CD4-positive, CD25-positive, alpha-beta regulatory T cell (primary cell): ENCODE measurements at regions not wholly inside any gene's neighbourhood (a gene's known extent, or its start where the extent isn't known, plus 50 kb on each side); places are given as distances from the start of the nearest gene placed in this dataset.

Experiments
- ATAC-seq, 2 donors: fragments of 150-1000 bp; cut with Tn5 transposase; one replicate each; pipeline ENCODE4 v1.10.0; 2021; ENCODE audit warnings: low read depth in 2 of 2, moderate number of reproducible peaks in 2 of 2, moderate library complexity in 1 of 2
- DNase-seq, 3 donors: peaks; one replicate each; pipeline versions ENCODE4 v3.0.0 to v3.0.0-alpha.2; 2012 to 2022; ENCODE audit warnings: mixed read lengths in 1 of 3
- H3K27ac ChIP-seq: one replicate; pipeline ENCODE4 v1.7.0; 2013; ENCODE audit warnings: mild to moderate bottlenecking, low read length; ENCODE audit not compliant: insufficient read depth, poor library complexity, severe bottlenecking
- H3K27me3 ChIP-seq: one replicate; pipeline ENCODE4 v1.7.0; 2013; ENCODE audit warnings: low read length; ENCODE audit not compliant: control insufficient read depth, insufficient read depth
- H3K36me3 ChIP-seq: one replicate; pipeline ENCODE4 v1.7.0; 2013; ENCODE audit warnings: mild to moderate bottlenecking, low read length, moderate library complexity; ENCODE audit not compliant: control insufficient read depth, insufficient read depth
- H3K4me1 ChIP-seq: 2 replicates; pipeline ENCODE4 v1.7.0; 2013; ENCODE audit warnings: mild to moderate bottlenecking, low read length; ENCODE audit not compliant: insufficient read depth, control insufficient read depth, poor library complexity, severe bottlenecking
- H3K4me3 ChIP-seq: one replicate; pipeline ENCODE4 v1.7.0; 2013; ENCODE audit warnings: low read depth, mild to moderate bottlenecking, low read length, moderate library complexity
- H3K9me3 ChIP-seq, 2 experiments: 1 replicate in 1 of 2; 2 replicates in 1 of 2; pipeline ENCODE4 v1.7.0; 2013; ENCODE audit warnings: low read length in 2 of 2, mild to moderate bottlenecking in 1 of 2, moderate library complexity in 1 of 2; ENCODE audit not compliant: control insufficient read depth in 2 of 2
- H3K27ac Mint-ChIP-seq, 3 donors: one replicate each; pipeline ENCODE4 v1.8.0; 2020 to 2022; ENCODE audit warnings: mild to moderate bottlenecking in 3 of 3, mixed read lengths in 3 of 3, moderate library complexity in 2 of 3
- H3K27me3 Mint-ChIP-seq: one replicate; pipeline ENCODE4 v1.8.0; 2022; ENCODE audit warnings: mild to moderate bottlenecking, mixed read lengths
- H3K36me3 Mint-ChIP-seq: one replicate; pipeline ENCODE4 v1.8.0; 2020; ENCODE audit warnings: mixed read lengths
- H3K4me1 Mint-ChIP-seq, 4 donors: one replicate each; pipeline ENCODE4 v1.8.0; 2020 to 2022; ENCODE audit warnings: mixed read lengths in 4 of 4, mild to moderate bottlenecking in 1 of 4
- H3K4me3 Mint-ChIP-seq, 4 donors: one replicate each; pipeline ENCODE4 v1.8.0; 2020 to 2022; ENCODE audit warnings: mild to moderate bottlenecking in 4 of 4, mixed read lengths in 4 of 4, moderate library complexity in 3 of 4
- H3K9me3 Mint-ChIP-seq, 7 donors: one replicate each; pipeline ENCODE4 v1.8.0; 2020 to 2022; ENCODE audit warnings: mixed read lengths in 7 of 7, mild to moderate bottlenecking in 3 of 7, moderate library complexity in 2 of 7

DNA sequence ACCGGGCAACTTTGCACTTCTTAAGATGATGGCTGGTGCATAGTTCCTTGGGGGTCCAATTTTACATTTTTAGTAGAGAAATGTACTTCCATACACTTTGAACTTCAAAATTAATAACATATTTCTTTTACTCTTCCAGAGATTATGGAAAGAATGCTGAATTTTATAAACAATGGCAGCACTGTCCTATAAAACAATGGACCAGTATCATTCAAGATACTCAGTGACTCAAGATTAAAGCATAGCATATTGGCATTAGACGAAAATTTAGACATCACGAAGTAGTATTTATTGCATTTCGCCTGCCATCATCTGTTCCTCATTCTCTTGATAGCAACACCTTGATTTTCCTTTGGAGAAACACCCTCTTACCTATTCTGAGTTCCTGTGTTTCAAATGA lies 118.3 kb upstream of the ATF7IP start:
- peaks cover 5% of the 10 kb centered on the region for H3K36me3 Mint-ChIP-seq
- H3K9me3 Mint-ChIP-seq = peaks cover 0 to 11% (median 3%) of the 10 kb centered on the region in 7 donors
- no peaks in the 10 kb centered on the region for H3K36me3 ChIP-seq
- peak overlapping the region in 1 of 4 donors; percentile 10 for H3K4me3 Mint-ChIP-seq
- H3K4me1 Mint-ChIP-seq = peaks cover 0 to 2% (median 0%) of the 10 kb centered on the region in 4 donors
- DNase-seq (no peak), ATAC-seq (no peak)
- H3K27me3 ChIP-seq = no peaks in the 10 kb centered on the region
- H3K27ac ChIP-seq = no peak overlapping the region
- H3K27ac Mint-ChIP-seq = no peak overlapping the region
- no peaks in the 10 kb centered on the region for H3K4me1 ChIP-seq
- H3K27me3 Mint-ChIP-seq = no peaks in the 10 kb centered on the region
- no peak overlapping the region for H3K4me3 ChIP-seq
- H3K9me3 ChIP-seq = peaks cover 5 to 14% of the 10 kb centered on the region in 2 experiments

DNA sequence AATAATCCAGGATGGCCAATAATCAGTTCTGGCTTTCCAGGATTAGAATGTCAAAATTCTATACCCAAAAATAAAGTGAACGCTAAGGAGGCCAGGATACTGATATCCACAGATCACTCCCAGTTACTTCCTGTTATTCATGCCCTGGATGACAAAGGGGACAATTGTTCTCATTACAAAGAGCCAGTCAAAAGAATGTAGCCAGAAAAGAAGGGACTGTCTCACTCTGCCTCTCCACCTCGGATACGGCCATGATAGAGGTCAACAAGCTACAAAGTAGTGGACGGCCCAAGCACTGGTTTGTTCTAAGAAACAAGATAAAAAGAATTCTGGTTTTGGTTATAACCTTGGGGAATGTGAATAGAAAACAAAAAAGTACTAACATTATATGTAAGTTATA lies 116.1 kb upstream of the ATF7IP start:
- Mint-ChIP-seq H3K36me3 (no peaks in the 10 kb centered on the region), H3K4me1 (peaks cover 0 to under 1% (median 0%) of the 10 kb centered on the region in 4 donors), H3K27me3 (no peaks in the 10 kb centered on the region), H3K4me3 (no peak overlapping the region), H3K9me3 (peaks cover 0 to 5% (median 2%) of the 10 kb centered on the region in 7 donors), H3K27ac (no peak overlapping the region)
- Histone ChIP-seq H3K4me1 (no peaks in the 10 kb centered on the region), H3K36me3 (no peaks in the 10 kb centered on the region), H3K27ac (no peak overlapping the region), H3K4me3 (no peak overlapping the region), H3K9me3 (no peaks in the 10 kb centered on the region), H3K27me3 (no peaks in the 10 kb centered on the region)
- DNase-seq (no peak), ATAC-seq (no peak)

DNA sequence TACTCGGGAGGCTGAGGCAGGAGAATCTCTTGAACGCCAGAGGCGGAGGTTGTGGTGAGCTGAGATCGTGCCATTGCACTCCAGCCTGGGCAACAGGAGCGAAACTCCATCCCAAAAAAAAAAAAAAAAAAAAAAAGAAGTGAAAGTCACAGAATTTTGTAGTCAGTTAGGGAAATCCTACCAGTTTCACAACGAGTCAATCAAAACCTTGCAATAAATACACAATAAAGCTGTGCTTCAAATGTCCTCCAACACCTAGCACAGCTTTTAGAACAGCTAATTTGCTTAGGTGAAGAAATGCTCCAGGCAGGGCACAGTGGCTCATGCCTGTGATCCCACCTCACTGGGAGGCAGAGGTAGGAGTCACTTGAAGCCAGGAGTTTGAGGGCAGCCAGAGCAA lies 112.8 kb upstream of the ATF7IP start:
- DNase-seq = no peak
- Mint-ChIP-seq H3K4me3 (no peak overlapping the region), H3K27ac (no peak overlapping the region), H3K4me1 (peaks cover 16 to 32% (median 28%) of the 10 kb centered on the region in 4 donors), H3K9me3 (peaks cover 0 to 1% (median 0%) of the 10 kb centered on the region in 7 donors), H3K36me3 (no peaks in the 10 kb centered on the region), H3K27me3 (no peaks in the 10 kb centered on the region)
- Histone ChIP-seq H3K4me1 (peaks cover 26% of the 10 kb centered on the region), H3K36me3 (no peaks in the 10 kb centered on the region), H3K27ac (no peak overlapping the region), H3K9me3 (no peaks in the 10 kb centered on the region), H3K27me3 (no peaks in the 10 kb centered on the region), H3K4me3 (no peak overlapping the region)
- no peak for ATAC-seq

DNA sequence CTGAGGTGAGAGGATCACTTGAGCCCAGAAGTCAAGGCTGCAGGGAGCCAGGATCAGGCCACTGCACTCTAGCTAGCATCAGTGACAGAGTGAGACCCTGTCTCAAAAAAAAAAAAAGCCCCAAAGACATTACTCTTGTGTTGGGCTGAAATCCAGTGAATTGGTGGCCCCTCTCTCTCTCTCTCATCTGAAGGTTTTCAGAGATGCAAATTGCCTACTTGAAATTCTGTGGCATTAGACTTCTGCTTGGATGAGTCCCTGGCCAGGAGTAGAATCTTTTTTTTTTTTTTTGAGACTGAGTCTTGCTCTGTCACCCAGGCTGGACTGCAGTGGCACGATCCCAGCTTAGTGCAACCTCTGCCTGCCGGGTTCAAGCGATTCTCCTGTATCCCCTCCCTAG lies 112.0 kb upstream of the ATF7IP start:
- no peaks in the 10 kb centered on the region for H3K27me3 ChIP-seq
- H3K4me3 ChIP-seq = no peak overlapping the region
- peaks cover 0 to 7% (median 0%) of the 10 kb centered on the region in 7 donors for H3K9me3 Mint-ChIP-seq
- DNase-seq = no peak
- H3K36me3 ChIP-seq = no peaks in the 10 kb centered on the region
- no peak overlapping the region for H3K27ac ChIP-seq
- no peak for ATAC-seq
- no peaks in the 10 kb centered on the region for H3K9me3 ChIP-seq
- peaks cover 16 to 40% (median 36%) of the 10 kb centered on the region in 4 donors for H3K4me1 Mint-ChIP-seq
- no peak overlapping the region for H3K27ac Mint-ChIP-seq
- H3K36me3 Mint-ChIP-seq = no peaks in the 10 kb centered on the region
- peaks cover 34% of the 10 kb centered on the region for H3K4me1 ChIP-seq
- H3K27me3 Mint-ChIP-seq = no peaks in the 10 kb centered on the region
- no peak overlapping the region for H3K4me3 Mint-ChIP-seq

DNA sequence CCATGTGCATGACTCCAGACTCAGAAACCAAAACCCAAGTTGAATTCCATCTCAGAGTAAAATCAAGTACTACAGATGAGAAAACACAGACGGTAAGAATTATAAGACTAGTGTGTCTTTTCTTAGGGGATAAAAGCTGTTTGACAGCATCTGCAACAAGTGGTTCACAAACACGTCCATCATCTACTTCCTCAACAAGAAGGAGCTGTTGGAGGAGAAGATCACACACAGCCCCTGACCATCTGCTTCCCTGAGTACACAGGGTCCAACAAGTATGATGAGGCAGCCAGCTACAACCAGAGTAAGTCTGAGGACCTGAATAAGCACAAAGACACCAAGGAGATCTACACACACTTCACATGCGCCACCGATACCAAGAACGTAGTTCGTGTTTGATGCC lies 110.7 kb upstream of the ATF7IP start:
- Mint-ChIP-seq H3K27ac (peak overlapping the region; percentile 94 to 98 (median 94)), H3K36me3 (no peaks in the 10 kb centered on the region), H3K4me1 (peaks cover 16 to 50% (median 39%) of the 10 kb centered on the region in 4 donors), H3K4me3 (no peak overlapping the region), H3K27me3 (no peaks in the 10 kb centered on the region), H3K9me3 (peaks cover 0 to 10% (median 0%) of the 10 kb centered on the region in 7 donors)
- H3K4me1 ChIP-seq = peaks cover 34% of the 10 kb centered on the region
- H3K36me3 ChIP-seq = no peaks in the 10 kb centered on the region
- H3K4me3 ChIP-seq = no peak overlapping the region
- H3K27me3 ChIP-seq = no peaks in the 10 kb centered on the region
- H3K9me3 ChIP-seq = no peaks in the 10 kb centered on the region
- DNase-seq (no peak), ATAC-seq (no peak)
- H3K27ac ChIP-seq = no peak overlapping the region

DNA sequence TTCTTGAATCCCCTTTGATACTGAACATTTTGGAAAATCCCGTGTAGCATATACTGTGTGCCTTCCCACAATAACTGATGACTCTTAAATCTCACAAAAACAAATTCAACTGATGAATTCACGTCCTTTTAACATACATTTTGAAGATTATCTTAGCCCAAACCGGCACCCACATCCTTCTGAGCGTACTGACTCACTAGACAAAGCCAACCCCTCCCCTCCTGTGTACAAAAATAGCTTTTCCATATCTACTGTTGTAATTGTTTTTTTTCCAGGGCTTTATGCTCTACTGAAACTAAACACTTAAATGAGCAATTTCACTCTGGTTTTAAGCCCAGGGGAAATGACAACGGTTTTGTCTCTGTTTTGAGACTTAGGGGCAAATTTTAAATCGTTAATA lies 109.4 kb upstream of the ATF7IP start:
- peak; percentile 63 to 67 for ATAC-seq
- Histone ChIP-seq H3K9me3 (no peaks in the 10 kb centered on the region), H3K27ac (peak overlapping the region; percentile 88), H3K4me1 (peaks cover 34% of the 10 kb centered on the region), H3K27me3 (no peaks in the 10 kb centered on the region), H3K36me3 (no peaks in the 10 kb centered on the region), H3K4me3 (peak overlapping the region; percentile 51)
- H3K27ac Mint-ChIP-seq = peak overlapping the region; percentile 94 to 99 (median 98)
- H3K4me1 Mint-ChIP-seq = peaks cover 16 to 60% (median 39%) of the 10 kb centered on the region in 4 donors
- peaks cover 0 to 10% (median 0%) of the 10 kb centered on the region in 7 donors for H3K9me3 Mint-ChIP-seq
- no peaks in the 10 kb centered on the region for H3K27me3 Mint-ChIP-seq
- no peaks in the 10 kb centered on the region for H3K36me3 Mint-ChIP-seq
- H3K4me3 Mint-ChIP-seq = peak overlapping the region; percentile 76 to 90 (median 82)
- peak; percentile 22 to 84 (median 59) for DNase-seq

DNA sequence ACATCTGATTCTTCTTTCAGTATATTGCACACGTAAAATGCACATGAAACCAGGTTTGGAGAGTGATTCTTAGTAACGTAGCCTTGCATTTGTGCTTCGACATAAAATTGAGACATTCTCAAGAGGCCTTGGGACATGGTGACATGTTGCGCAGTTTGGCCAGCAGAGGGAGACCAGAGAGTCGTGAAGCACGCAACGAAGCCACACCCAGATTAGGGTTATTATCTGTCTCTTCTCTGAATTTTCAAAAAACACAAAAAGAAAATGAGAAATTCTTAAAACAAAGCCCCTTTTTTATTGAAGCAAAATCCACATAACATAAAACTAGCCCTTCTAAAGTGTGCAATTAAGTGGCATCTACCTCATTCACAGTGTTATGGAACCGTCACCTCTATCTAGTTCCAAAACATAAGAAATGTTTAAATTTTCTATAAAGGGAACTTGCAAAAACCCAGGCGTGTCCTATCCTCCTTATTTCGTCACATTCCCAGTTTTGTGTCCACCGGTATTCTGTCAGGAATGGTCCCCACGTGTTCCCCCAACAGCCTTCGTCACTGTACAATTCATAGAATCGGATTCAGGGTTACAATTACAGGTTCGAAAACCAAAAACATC lies 108.8 kb upstream of the ATF7IP start:
- Histone ChIP-seq H3K27me3 (no peaks in the 10 kb centered on the region), H3K4me3 (peak overlapping the region; percentile 51), H3K36me3 (no peaks in the 10 kb centered on the region), H3K27ac (peak overlapping the region; percentile 88), H3K4me1 (peaks cover 34% of the 10 kb centered on the region), H3K9me3 (no peaks in the 10 kb centered on the region)
- H3K27ac Mint-ChIP-seq = peak overlapping the region; percentile 94 to 99 (median 98)
- peaks cover 0 to 10% (median 0%) of the 10 kb centered on the region in 7 donors for H3K9me3 Mint-ChIP-seq
- peak; percentile 78 to 79 for ATAC-seq
- H3K27me3 Mint-ChIP-seq = no peaks in the 10 kb centered on the region
- H3K4me3 Mint-ChIP-seq = peak overlapping the region; percentile 76 to 90 (median 82)
- no peaks in the 10 kb centered on the region for H3K36me3 Mint-ChIP-seq
- peaks cover 16 to 63% (median 39%) of the 10 kb centered on the region in 4 donors for H3K4me1 Mint-ChIP-seq
- DNase-seq = peak; percentile 62 to 93 (median 80)

DNA sequence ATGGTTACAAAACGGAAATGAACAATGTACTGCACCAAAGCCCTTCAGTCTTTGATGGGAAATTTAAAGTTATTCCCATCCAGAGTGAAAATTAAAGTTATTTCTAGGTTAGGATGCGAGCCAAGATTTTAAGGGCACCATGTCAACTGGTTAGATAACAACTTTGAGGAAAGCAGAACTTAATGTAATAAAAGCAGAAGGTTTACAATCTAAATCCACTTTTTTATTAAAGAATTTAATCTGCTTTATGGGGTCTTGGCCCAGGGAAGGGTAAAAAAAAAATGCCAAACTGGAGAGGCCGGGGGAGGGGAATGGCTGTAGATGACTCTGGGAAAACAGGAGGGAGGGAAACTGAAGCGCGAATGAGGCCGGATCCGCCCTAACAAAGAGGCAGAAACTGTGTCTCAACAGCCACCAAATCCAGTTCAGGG lies 108.2 kb upstream of the ATF7IP start:
- H3K4me3 ChIP-seq = peak overlapping the region; percentile 51
- peaks cover 34% of the 10 kb centered on the region for H3K4me1 ChIP-seq
- DNase-seq (no peak), ATAC-seq (no peak)
- no peaks in the 10 kb centered on the region for H3K36me3 ChIP-seq
- H3K27ac ChIP-seq = peak overlapping the region; percentile 88
- H3K27ac Mint-ChIP-seq = peak overlapping the region; percentile 94 to 99 (median 98)
- H3K4me3 Mint-ChIP-seq = peak overlapping the region; percentile 76 to 90 (median 82)
- H3K4me1 Mint-ChIP-seq = peaks cover 16 to 65% (median 42%) of the 10 kb centered on the region in 4 donors
- no peaks in the 10 kb centered on the region for H3K9me3 ChIP-seq
- H3K36me3 Mint-ChIP-seq = no peaks in the 10 kb centered on the region
- peaks cover 0 to 10% (median 0%) of the 10 kb centered on the region in 7 donors for H3K9me3 Mint-ChIP-seq
- no peaks in the 10 kb centered on the region for H3K27me3 ChIP-seq
- no peaks in the 10 kb centered on the region for H3K27me3 Mint-ChIP-seq
